ENCODE measurements at regions not wholly inside any gene's neighbourhood (a gene's known extent, or its start where the extent isn't known, plus 50 kb on each side); places are given as distances from the start of the nearest gene placed in this dataset.

- TF ChIP-seq CTCF (IDR thresholded peaks at IDR 0.05; ENCODE audit: extremely low read depth, low read depth, low read length): no peak
- Histone ChIP-seq H3K4me2 (ENCODE audit: insufficient read depth, low read length) (no peak overlapping the region), H3K27ac (ENCODE audit: low read depth, low read length) (no peak overlapping the region), H3K27me3 (ENCODE audit: insufficient read depth, low read length) (no peaks in the 10 kb centered on the region), H3K36me3 (ENCODE audit: insufficient read depth, low read length) (no peaks in the 10 kb centered on the region), H3K4me3 (ENCODE audit: insufficient read depth, low read length) (no peak overlapping the region), H3K4me1 (ENCODE audit: insufficient read depth, low read length) (peaks cover 4% of the 10 kb centered on the region), H3K79me2 (ENCODE audit: insufficient read depth, low read length) (no peaks in the 10 kb centered on the region), H2AFZ (ENCODE audit: low read length) (no peak overlapping the region), H3K9me3 (ENCODE audit: low read depth, low read length) (no peaks in the 10 kb centered on the region), H4K20me1 (ENCODE audit: insufficient read depth, low read length) (no peaks in the 10 kb centered on the region)
- no peak for DNase-seq (ENCODE audit: insufficient read length, low spot score, missing footprints)
These were observed 244.5 kb downstream of the CD83 start for GRCh38 chr6:14361956-14362587.

DNA sequence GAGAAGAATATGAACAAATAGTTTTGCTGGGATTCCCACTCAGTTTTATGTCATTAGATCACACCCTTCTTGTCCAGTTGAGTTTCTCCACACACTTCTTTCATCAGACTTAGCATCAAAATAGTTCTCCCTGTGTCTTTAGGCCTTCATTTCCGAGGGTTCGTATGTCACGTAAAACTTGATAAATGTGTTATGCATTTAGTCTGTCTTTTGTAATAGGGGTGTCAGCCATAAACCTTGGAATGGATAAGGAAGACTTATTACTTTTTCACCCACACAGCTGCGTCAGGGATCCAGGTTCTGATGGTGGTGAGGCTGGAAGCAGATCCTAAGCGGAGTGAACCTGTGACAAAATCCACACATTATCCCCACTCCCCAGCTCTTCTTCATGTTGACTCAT lies 246.8 kb downstream of the CD83 start:
- H2AFZ ChIP-seq (ENCODE audit: low read length): no peak overlapping the region
- H3K36me3 ChIP-seq (ENCODE audit: insufficient read depth, low read length): no peaks in the 10 kb centered on the region
- H4K20me1 ChIP-seq (ENCODE audit: insufficient read depth, low read length): no peaks in the 10 kb centered on the region
- H3K27me3 ChIP-seq (ENCODE audit: insufficient read depth, low read length): no peaks in the 10 kb centered on the region
- no peak for DNase-seq (ENCODE audit: insufficient read length, low spot score, missing footprints)
- no peak overlapping the region for H3K4me3 ChIP-seq (ENCODE audit: insufficient read depth, low read length)
- TF ChIP-seq CTCF (IDR thresholded peaks at IDR 0.05; ENCODE audit: extremely low read depth, low read depth, low read length): no peak
- peaks cover 4% of the 10 kb centered on the region for H3K4me1 ChIP-seq (ENCODE audit: insufficient read depth, low read length)
- no peaks in the 10 kb centered on the region for H3K79me2 ChIP-seq (ENCODE audit: insufficient read depth, low read length)
- no peaks in the 10 kb centered on the region for H3K9me3 ChIP-seq (ENCODE audit: low read depth, low read length)
- H3K27ac ChIP-seq (ENCODE audit: low read depth, low read length): no peak overlapping the region
- no peak overlapping the region for H3K4me2 ChIP-seq (ENCODE audit: insufficient read depth, low read length)

DNA sequence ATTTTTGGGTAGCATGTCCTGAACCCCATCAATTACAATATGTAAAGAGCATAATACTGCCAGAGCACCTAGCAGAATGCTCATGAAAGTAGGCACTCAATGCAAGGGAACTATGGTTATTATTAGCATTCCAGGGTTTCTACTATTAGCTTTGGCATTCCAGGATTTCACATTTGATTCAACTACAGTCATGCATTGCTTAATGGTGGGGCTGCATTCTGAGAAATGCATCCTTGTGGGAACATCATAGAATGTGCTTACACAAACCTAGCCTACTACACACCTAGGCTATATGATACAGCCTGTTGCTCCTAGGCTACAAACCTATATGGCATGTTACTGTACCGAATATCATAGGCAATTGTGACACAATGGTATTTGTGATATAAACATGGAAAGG lies 247.8 kb downstream of the CD83 start:
- H3K4me1 ChIP-seq (ENCODE audit: insufficient read depth, low read length): peaks cover 4% of the 10 kb centered on the region
- H2AFZ ChIP-seq (ENCODE audit: low read length): no peak overlapping the region
- H3K27me3 ChIP-seq (ENCODE audit: insufficient read depth, low read length): no peaks in the 10 kb centered on the region
- no peaks in the 10 kb centered on the region for H4K20me1 ChIP-seq (ENCODE audit: insufficient read depth, low read length)
- TF ChIP-seq CTCF (IDR thresholded peaks at IDR 0.05; ENCODE audit: extremely low read depth, low read depth, low read length): no peak
- DNase-seq (ENCODE audit: insufficient read length, low spot score, missing footprints): no peak
- H3K4me2 ChIP-seq (ENCODE audit: insufficient read depth, low read length): no peak overlapping the region
- no peak overlapping the region for H3K4me3 ChIP-seq (ENCODE audit: insufficient read depth, low read length)
- no peaks in the 10 kb centered on the region for H3K9me3 ChIP-seq (ENCODE audit: low read depth, low read length)
- H3K79me2 ChIP-seq (ENCODE audit: insufficient read depth, low read length): no peaks in the 10 kb centered on the region
- H3K36me3 ChIP-seq (ENCODE audit: insufficient read depth, low read length): no peaks in the 10 kb centered on the region
- no peak overlapping the region for H3K27ac ChIP-seq (ENCODE audit: low read depth, low read length)

- H3K27ac ChIP-seq (ENCODE audit: low read depth, low read length): no peak overlapping the region
- H3K36me3 ChIP-seq (ENCODE audit: insufficient read depth, low read length): no peaks in the 10 kb centered on the region
- H3K79me2 ChIP-seq (ENCODE audit: insufficient read depth, low read length): no peaks in the 10 kb centered on the region
- no peak overlapping the region for H3K4me3 ChIP-seq (ENCODE audit: insufficient read depth, low read length)
- no peaks in the 10 kb centered on the region for H3K27me3 ChIP-seq (ENCODE audit: insufficient read depth, low read length)
- no peak overlapping the region for H2AFZ ChIP-seq (ENCODE audit: low read length)
- TF ChIP-seq CTCF (IDR thresholded peaks at IDR 0.05; ENCODE audit: extremely low read depth, low read depth, low read length): no peak
- H3K9me3 ChIP-seq (ENCODE audit: low read depth, low read length): no peaks in the 10 kb centered on the region
- no peaks in the 10 kb centered on the region for H4K20me1 ChIP-seq (ENCODE audit: insufficient read depth, low read length)
- DNase-seq (ENCODE audit: insufficient read length, low spot score, missing footprints): no peak
- H3K4me2 ChIP-seq (ENCODE audit: insufficient read depth, low read length): no peak overlapping the region
- peaks cover 4% of the 10 kb centered on the region for H3K4me1 ChIP-seq (ENCODE audit: insufficient read depth, low read length)
These were observed 248.7 kb downstream of the CD83 start for GRCh38 chr6:14366315-14366714.
